ENCODE measurements at regions not wholly inside any gene's neighbourhood (a gene's known extent, or its start where the extent isn't known, plus 50 kb on each side); places are given as distances from the start of the nearest gene placed in this dataset.

DNA sequence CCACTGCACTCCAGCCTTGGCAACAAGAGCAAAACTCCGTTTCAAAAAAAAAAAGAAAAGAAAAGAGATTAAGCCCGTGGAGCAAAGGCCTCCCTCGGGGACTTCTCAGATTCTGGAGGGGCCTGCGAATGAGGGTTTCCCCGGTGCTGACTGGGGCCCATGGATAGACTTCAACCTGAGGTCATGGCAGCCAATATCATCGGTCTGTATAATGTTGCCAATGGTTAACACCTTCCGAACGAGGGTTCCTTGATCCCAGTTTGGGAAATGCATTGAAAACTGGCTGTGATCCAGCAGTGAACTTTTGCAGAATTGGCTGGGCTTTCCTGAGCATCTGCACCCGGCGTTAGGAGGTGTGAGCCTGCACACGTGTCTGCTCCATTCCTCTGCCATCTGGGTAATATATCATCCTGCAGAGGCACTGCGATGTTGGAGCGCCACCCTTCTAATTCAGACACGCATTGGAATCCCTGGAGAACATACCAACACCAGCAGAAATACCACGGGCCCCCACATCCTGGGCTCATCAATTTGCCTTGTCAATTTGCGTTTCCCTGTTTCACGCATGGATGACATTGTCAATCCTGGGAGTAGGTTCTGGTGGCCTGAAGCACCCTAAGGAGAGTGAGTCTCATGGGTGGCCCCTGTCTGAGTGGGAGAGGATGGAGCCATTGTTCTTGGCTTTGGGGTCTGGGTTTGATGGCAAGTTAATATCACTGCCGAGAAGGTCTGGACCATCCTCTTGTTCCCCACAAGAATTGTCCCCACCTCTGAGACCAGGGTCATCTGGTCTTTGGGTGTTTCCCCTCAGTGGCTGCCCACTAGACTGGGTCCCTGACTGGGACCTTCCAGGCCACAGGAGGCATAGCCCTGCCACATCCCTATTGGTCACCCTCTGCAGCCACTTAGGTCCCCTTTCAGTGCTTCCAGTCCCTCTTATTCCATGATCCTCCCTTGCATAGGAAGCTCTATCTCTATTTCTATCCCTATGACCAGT is 441.0 kb downstream of the PTPRU start:
- H3K9me3 ChIP-seq (ENCODE audit: control insufficient read depth in 2 of 2, low read length in 2 of 2) = no peaks in the 10 kb centered on the region
- H3K27me3 ChIP-seq (ENCODE audit: control insufficient read depth in 2 of 2, insufficient read depth in 2 of 2, low read length in 2 of 2) = no peaks in the 10 kb centered on the region
- no peak overlapping the region for H3K4me3 ChIP-seq (ENCODE audit: low read length in 2 of 2)
- no peak overlapping the region for H3K27ac ChIP-seq (ENCODE audit: low read depth in 2 of 2, low read length in 2 of 2)
- no peaks in the 10 kb centered on the region for H3K36me3 ChIP-seq (ENCODE audit: control insufficient read depth in 2 of 2, insufficient read depth in 2 of 2, low read length in 2 of 2)
- H3K9ac ChIP-seq (ENCODE audit: low read depth in 1 of 2, low read length in 2 of 2) = no peak overlapping the region
- H3K4me1 ChIP-seq (ENCODE audit: control insufficient read depth in 2 of 2, insufficient read depth in 2 of 2, low read length in 2 of 2) = no peaks in the 10 kb centered on the region

DNA sequence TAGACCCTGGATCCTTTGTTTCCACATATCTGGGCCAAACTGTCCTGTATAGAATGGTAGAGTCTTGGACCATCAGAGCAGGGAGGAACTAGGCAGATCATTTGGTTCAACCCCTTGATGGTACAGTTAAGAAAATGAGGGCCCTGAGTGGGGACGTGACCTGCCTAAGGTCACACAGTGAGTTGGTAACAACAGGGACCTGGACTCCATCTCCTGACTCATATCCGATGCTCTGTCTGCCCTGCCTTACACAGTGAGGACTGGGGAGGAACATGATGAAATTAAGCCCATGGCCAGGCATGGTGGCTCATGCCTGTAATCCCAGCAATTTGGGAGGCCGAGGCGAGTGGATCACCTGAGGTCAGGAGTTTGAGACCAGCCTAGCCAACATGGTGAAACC is 440.2 kb downstream of the PTPRU start:
- H3K36me3 ChIP-seq (ENCODE audit: control insufficient read depth in 2 of 2, insufficient read depth in 2 of 2, low read length in 2 of 2) = no peaks in the 10 kb centered on the region
- H3K4me1 ChIP-seq (ENCODE audit: control insufficient read depth in 2 of 2, insufficient read depth in 2 of 2, low read length in 2 of 2) = no peaks in the 10 kb centered on the region
- H3K9ac ChIP-seq (ENCODE audit: low read depth in 1 of 2, low read length in 2 of 2) = no peak overlapping the region
- no peaks in the 10 kb centered on the region for H3K27me3 ChIP-seq (ENCODE audit: control insufficient read depth in 2 of 2, insufficient read depth in 2 of 2, low read length in 2 of 2)
- H3K4me3 ChIP-seq (ENCODE audit: low read length in 2 of 2) = no peak overlapping the region
- no peak overlapping the region for H3K27ac ChIP-seq (ENCODE audit: low read depth in 2 of 2, low read length in 2 of 2)
- no peaks in the 10 kb centered on the region for H3K9me3 ChIP-seq (ENCODE audit: control insufficient read depth in 2 of 2, low read length in 2 of 2)

DNA sequence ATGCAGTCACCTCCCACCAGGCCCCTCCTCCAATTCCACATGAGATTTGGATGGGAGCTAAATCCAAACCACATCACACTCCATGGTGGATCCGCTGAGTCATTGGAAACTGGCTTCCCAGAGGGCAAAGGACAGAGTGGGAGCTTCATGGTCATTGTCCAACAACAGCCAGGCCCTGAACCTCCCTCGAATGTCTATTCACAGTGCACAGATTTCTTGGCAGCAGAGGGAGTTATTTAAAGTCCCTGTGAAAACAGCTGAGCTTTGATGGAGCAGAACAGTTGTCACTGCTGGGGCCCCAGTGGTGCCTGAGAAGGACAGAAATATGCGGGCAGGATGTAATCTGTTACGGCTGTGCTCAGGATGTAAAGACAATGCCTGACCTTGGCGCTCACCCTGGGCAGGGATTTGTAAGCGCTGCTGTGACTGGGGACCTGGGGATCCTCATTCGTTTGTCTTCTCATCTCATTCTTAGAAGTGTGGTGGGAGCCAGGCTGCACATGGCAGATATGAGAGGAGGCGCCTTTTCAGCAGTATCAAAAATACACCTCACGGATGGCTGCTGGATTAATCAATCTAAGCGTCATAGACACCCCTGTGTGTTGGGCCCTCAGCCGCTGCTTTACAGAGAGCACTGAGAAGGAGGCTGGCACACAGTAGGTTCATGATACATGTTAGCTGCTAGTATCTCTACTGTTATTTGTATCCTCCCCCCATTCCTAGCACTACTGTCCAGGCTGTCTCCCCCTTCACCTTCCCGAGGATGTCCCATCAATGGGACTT is 439.4 kb downstream of the PTPRU start:
- H3K9me3 ChIP-seq (ENCODE audit: control insufficient read depth in 2 of 2, low read length in 2 of 2) = no peaks in the 10 kb centered on the region
- H3K27me3 ChIP-seq (ENCODE audit: control insufficient read depth in 2 of 2, insufficient read depth in 2 of 2, low read length in 2 of 2) = peaks cover 0 to 3% of the 10 kb centered on the region in 2 donors
- H3K27ac ChIP-seq (ENCODE audit: low read depth in 2 of 2, low read length in 2 of 2) = no peak overlapping the region
- H3K36me3 ChIP-seq (ENCODE audit: control insufficient read depth in 2 of 2, insufficient read depth in 2 of 2, low read length in 2 of 2) = no peaks in the 10 kb centered on the region
- H3K4me3 ChIP-seq (ENCODE audit: low read length in 2 of 2) = no peak overlapping the region
- H3K9ac ChIP-seq (ENCODE audit: low read depth in 1 of 2, low read length in 2 of 2) = no peak overlapping the region
- no peaks in the 10 kb centered on the region for H3K4me1 ChIP-seq (ENCODE audit: control insufficient read depth in 2 of 2, insufficient read depth in 2 of 2, low read length in 2 of 2)

DNA sequence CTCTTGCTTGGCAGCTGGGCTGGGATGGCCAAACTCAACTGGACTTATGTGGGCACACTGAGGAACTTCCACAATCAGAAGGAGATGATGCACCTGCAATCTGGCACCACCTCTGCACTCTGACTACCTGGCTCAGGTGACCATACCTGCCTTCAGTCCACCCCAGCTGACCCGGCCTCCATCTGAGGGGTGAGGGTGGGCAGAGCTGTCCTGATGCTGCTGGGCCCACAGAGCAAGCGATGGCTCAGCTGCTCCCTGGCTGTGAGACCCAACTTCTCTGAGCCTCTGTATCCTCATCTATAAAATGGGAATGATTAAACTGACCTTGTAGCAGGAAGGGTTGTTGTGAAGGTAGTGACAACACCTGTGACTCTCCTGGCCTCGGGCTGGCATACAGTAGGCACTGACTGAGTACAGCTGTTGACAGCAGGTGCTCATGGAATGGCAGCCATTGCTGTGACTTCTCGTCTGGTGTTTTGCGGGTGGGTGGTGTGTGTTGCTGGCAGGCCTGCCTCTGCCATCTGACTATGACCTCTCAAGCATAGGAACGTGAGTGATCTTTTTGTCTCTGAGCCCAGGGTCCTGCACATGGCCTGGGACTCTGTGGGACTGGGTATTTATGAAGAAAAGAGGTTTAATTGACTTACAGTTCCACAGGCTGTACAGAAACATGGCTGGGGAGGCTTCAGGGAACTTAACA is 438.5 kb downstream of the PTPRU start:
- Histone ChIP-seq H3K9ac (ENCODE audit: low read depth in 1 of 2, low read length in 2 of 2) (no peak overlapping the region), H3K4me3 (ENCODE audit: low read length in 2 of 2) (no peak overlapping the region), H3K4me1 (ENCODE audit: control insufficient read depth in 2 of 2, insufficient read depth in 2 of 2, low read length in 2 of 2) (no peaks in the 10 kb centered on the region), H3K36me3 (ENCODE audit: control insufficient read depth in 2 of 2, insufficient read depth in 2 of 2, low read length in 2 of 2) (no peaks in the 10 kb centered on the region), H3K27ac (ENCODE audit: low read depth in 2 of 2, low read length in 2 of 2) (no peak overlapping the region), H3K27me3 (ENCODE audit: control insufficient read depth in 2 of 2, insufficient read depth in 2 of 2, low read length in 2 of 2) (peaks cover 0 to 3% of the 10 kb centered on the region in 2 donors), H3K9me3 (ENCODE audit: control insufficient read depth in 2 of 2, low read length in 2 of 2) (no peaks in the 10 kb centered on the region)

DNA sequence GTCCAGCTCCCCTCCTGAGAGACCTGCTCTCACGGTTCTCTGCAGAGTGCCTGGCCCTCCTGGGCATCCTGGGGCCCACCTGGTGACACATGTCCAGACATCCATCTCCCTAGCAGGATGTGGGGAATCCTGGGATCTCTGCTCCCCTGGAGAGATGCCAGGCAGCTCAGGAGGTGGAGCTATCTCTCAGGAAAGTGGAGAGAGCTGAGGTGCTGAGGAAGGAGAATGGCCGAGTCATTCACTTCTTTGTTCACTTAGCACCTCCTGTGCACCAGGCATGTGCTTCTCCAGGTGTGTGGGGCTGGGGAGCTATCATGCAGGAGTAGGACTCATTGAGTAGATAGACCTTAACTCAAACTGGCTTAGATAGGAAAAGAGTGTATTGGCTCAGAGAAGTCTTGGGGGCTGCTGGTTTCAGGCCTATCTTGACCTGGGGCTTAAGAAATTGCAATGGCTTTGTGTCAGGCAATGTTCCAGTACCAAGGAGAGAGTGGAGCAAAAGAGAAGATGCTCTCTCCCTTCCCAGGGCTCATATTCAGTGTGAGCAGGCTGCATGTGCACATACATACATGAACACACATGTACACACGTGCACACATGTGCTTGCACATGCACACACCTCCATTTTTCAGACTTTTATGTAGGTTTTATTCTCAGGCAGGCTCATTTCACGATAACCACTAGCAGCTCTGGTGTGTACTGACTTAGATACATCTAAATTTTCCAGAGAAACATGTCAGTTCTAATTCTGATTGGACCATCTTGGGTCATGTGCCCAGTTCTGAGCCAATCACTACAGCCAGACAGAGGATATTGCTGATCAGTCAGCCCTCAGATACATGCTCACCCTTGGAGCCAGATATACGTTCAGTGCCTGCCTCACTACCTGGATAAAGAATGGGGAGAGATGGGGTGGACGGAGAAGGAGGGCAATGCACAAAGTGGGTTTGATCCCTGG is 437.6 kb downstream of the PTPRU start:
- H3K36me3 ChIP-seq (ENCODE audit: control insufficient read depth in 2 of 2, insufficient read depth in 2 of 2, low read length in 2 of 2) = no peaks in the 10 kb centered on the region
- H3K9ac ChIP-seq (ENCODE audit: low read depth in 1 of 2, low read length in 2 of 2) = no peak overlapping the region
- peaks cover 0 to 3% of the 10 kb centered on the region in 2 donors for H3K27me3 ChIP-seq (ENCODE audit: control insufficient read depth in 2 of 2, insufficient read depth in 2 of 2, low read length in 2 of 2)
- no peaks in the 10 kb centered on the region for H3K4me1 ChIP-seq (ENCODE audit: control insufficient read depth in 2 of 2, insufficient read depth in 2 of 2, low read length in 2 of 2)
- no peak overlapping the region for H3K4me3 ChIP-seq (ENCODE audit: low read length in 2 of 2)
- H3K27ac ChIP-seq (ENCODE audit: low read depth in 2 of 2, low read length in 2 of 2) = no peak overlapping the region
- no peaks in the 10 kb centered on the region for H3K9me3 ChIP-seq (ENCODE audit: control insufficient read depth in 2 of 2, low read length in 2 of 2)

DNA sequence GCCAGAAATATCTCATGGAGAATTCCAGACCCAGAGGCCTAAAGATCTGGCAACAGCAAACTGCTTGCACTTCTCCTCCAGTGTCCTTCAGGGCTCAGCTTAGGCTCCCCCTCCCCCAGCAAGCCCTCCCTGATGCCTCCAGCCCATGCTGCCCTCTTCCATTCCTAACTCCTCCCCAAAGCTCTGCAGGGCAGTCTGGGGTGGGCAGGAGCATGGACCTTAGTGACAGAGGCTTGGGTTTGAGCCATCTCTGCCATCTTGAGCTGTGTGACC is 436.8 kb downstream of the PTPRU start:
- Histone ChIP-seq H3K27ac (ENCODE audit: low read depth in 2 of 2, low read length in 2 of 2) (no peak overlapping the region), H3K27me3 (ENCODE audit: control insufficient read depth in 2 of 2, insufficient read depth in 2 of 2, low read length in 2 of 2) (peaks cover 0 to 3% of the 10 kb centered on the region in 2 donors), H3K4me3 (ENCODE audit: low read length in 2 of 2) (no peak overlapping the region), H3K9me3 (ENCODE audit: control insufficient read depth in 2 of 2, low read length in 2 of 2) (no peaks in the 10 kb centered on the region), H3K9ac (ENCODE audit: low read depth in 1 of 2, low read length in 2 of 2) (no peak overlapping the region), H3K4me1 (ENCODE audit: control insufficient read depth in 2 of 2, insufficient read depth in 2 of 2, low read length in 2 of 2) (no peaks in the 10 kb centered on the region), H3K36me3 (ENCODE audit: control insufficient read depth in 2 of 2, insufficient read depth in 2 of 2, low read length in 2 of 2) (no peaks in the 10 kb centered on the region)

DNA sequence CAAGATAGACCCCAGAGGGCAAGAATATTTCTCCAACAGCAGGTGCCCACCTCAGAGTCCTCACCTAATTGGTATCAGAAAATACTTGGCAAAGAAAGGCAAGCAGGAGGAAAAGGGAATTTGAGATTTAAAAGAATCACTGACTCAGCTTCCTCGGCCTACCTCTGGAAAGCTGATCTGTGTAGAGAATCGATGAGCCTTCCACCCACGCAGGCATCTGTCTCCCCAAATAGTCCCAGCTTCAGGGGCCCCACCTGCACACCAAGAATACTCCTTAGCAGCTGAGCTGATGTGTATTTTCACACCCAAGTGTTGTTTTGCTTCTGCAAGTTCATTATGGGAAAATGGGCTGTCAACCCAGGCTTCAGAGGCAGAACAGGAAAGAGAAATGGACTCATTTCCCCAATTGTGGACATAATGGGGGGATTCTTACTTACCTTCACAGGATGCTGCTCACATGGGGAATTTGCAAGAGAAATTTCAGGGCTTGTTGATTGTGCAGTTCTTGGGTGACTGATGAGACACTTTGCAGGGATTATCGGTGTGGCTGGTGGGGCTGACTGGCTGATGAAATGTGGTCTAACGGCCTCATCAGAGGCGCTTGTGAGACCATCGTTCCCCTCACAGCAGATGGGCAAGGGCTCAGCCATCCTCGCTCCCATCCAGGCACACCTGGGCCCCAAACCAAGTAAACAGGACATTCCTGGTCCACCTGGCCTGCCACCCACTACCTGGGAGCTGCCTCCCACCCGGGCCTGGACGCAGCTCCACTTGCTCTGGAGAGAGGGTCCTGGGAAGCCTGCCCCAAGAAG is 436.3 kb downstream of the PTPRU start:
- no peak overlapping the region for H3K27ac ChIP-seq (ENCODE audit: low read depth in 2 of 2, low read length in 2 of 2)

DNA sequence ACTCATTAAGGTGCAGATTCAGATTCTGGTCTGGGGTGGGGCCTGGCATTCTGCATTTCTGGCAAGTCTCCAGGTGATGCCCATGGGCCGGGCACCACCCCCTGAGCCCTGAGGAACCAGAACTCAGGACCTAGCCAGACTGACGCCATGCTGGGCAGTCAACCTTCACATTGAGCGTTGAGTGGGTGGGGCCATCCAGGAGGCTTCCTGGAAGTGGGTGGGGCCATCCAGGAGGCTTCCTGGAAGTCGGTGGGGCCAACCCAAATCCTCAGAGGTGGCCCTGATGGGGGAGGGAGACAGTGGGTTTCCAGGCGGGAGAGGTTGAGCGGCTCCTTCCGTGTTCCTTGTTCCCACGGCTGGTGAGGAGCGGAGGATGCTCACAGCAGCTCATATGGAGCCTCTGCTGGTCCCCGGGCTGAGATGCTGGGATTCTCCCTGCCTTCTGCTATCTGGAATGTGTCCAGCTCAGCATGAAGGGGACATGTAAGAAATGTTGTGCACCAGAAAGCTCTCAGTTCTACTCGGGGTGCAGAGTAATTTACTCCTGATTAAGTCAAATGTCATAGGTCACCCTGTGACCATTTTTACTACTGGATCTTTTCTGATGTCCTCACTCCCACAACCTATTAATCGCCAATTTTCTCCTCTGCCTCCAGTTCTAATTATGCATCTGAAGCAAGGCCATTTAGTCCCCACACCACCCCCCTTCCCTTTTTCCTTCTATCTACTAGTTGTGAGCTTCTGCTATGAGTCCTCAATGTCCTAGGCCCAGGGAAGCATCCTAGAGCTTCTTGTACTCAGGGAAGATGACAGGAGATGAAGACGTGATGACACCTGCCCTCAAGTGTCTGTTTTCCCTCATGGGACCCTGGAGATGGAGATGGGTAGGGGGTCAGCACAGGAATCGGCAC is 435.4 kb downstream of the PTPRU start:
- Histone ChIP-seq H3K4me1 (ENCODE audit: control insufficient read depth in 2 of 2, insufficient read depth in 2 of 2, low read length in 2 of 2) (no peaks in the 10 kb centered on the region), H3K36me3 (ENCODE audit: control insufficient read depth in 2 of 2, insufficient read depth in 2 of 2, low read length in 2 of 2) (no peaks in the 10 kb centered on the region), H3K27me3 (ENCODE audit: control insufficient read depth in 2 of 2, insufficient read depth in 2 of 2, low read length in 2 of 2) (peaks cover 0 to 3% of the 10 kb centered on the region in 2 donors), H3K4me3 (ENCODE audit: low read length in 2 of 2) (no peak overlapping the region), H3K27ac (ENCODE audit: low read depth in 2 of 2, low read length in 2 of 2) (no peak overlapping the region), H3K9ac (ENCODE audit: low read depth in 1 of 2, low read length in 2 of 2) (no peak overlapping the region), H3K9me3 (ENCODE audit: control insufficient read depth in 2 of 2, low read length in 2 of 2) (no peaks in the 10 kb centered on the region)

More for the DNA sequence above, 436.3 kb downstream of the PTPRU start:
- Histone ChIP-seq H3K9me3 (ENCODE audit: control insufficient read depth in 2 of 2, low read length in 2 of 2) (no peaks in the 10 kb centered on the region), H3K4me1 (ENCODE audit: control insufficient read depth in 2 of 2, insufficient read depth in 2 of 2, low read length in 2 of 2) (no peaks in the 10 kb centered on the region), H3K9ac (ENCODE audit: low read depth in 1 of 2, low read length in 2 of 2) (no peak overlapping the region), H3K27me3 (ENCODE audit: control insufficient read depth in 2 of 2, insufficient read depth in 2 of 2, low read length in 2 of 2) (peaks cover 0 to 3% of the 10 kb centered on the region in 2 donors), H3K4me3 (ENCODE audit: low read length in 2 of 2) (no peak overlapping the region), H3K36me3 (ENCODE audit: control insufficient read depth in 2 of 2, insufficient read depth in 2 of 2, low read length in 2 of 2) (no peaks in the 10 kb centered on the region)

All from mucosa of rectum (tissue), 2 donors.